ENCODE measurements at regions not wholly inside any gene's neighbourhood (a gene's known extent, or its start where the extent isn't known, plus 50 kb on each side); places are given as distances from the start of the nearest gene placed in this dataset.
"Not testable (repeated sequence)": the region's sequence is repeated elsewhere in the genome, so short reads cannot be mapped to it uniquely, and the experiment has no call there.

- no peaks in the 10 kb centered on the region for H3K27me3 ChIP-seq
- no peaks in the 10 kb centered on the region for H3K4me1 ChIP-seq
- DNase-seq: no peak
- no peak overlapping the region for H3K4me3 ChIP-seq (ENCODE audit: low read depth, low read length)
- H3K9me3 ChIP-seq: no peaks in the 10 kb centered on the region
- H3K36me3 ChIP-seq: no peaks in the 10 kb centered on the region
- TF ChIP-seq CTCF (IDR thresholded peaks at IDR 0.05; ENCODE audit: low read depth, low read length): no peak
These were observed 53.1 kb downstream of the GGTLC2 start for GRCh38 chr22:22697377-22698117.

GRCh38 chr22:22698263-22698750 lies 53.9 kb downstream of the GGTLC2 start:
- no peak for DNase-seq
- H3K27me3 ChIP-seq: no peaks in the 10 kb centered on the region
- H3K4me3 ChIP-seq (ENCODE audit: low read depth, low read length): no peak overlapping the region
- no peak for TF ChIP-seq CTCF (IDR thresholded peaks at IDR 0.05; ENCODE audit: low read depth, low read length)
- no peaks in the 10 kb centered on the region for H3K4me1 ChIP-seq
- H3K36me3 ChIP-seq: no peaks in the 10 kb centered on the region
- H3K9me3 ChIP-seq: no peaks in the 10 kb centered on the region

GRCh38 chr22:22700631-22701030 lies 56.2 kb downstream of the GGTLC2 start:
- no peak for DNase-seq
- no peak for TF ChIP-seq CTCF (IDR thresholded peaks at IDR 0.05; ENCODE audit: low read depth, low read length)
- no peaks in the 10 kb centered on the region for H3K9me3 ChIP-seq
- no peaks in the 10 kb centered on the region for H3K4me1 ChIP-seq
- H3K27me3 ChIP-seq: no peaks in the 10 kb centered on the region
- no peak overlapping the region for H3K4me3 ChIP-seq (ENCODE audit: low read depth, low read length)
- no peaks in the 10 kb centered on the region for H3K36me3 ChIP-seq

- H3K27me3 ChIP-seq, DNase-seq, H3K4me1 ChIP-seq: not testable (repeated sequence)
These were observed 57.1 kb downstream of the GGTLC2 start for GRCh38 chr22:22701557-22701956.

GRCh38 chr22:22702237-22703202 lies 58.1 kb downstream of the GGTLC2 start:
- DNase-seq: no peak
- Histone ChIP-seq H3K4me1 (no peaks in the 10 kb centered on the region), H3K36me3 (no peaks in the 10 kb centered on the region), H3K4me3 (ENCODE audit: low read depth, low read length) (no peak overlapping the region), H3K27me3 (no peaks in the 10 kb centered on the region), H3K9me3 (no peaks in the 10 kb centered on the region)
- peak; percentile 33 for TF ChIP-seq CTCF (IDR thresholded peaks at IDR 0.05; ENCODE audit: low read depth, low read length)

More at GRCh38 chr22:22701557-22701956, 57.1 kb downstream of the GGTLC2 start:
- not testable (repeated sequence) for H3K36me3 ChIP-seq; H3K9me3 ChIP-seq; H3K4me3 ChIP-seq (ENCODE audit: low read depth, low read length)

GRCh38 chr22:22703203-22703570 lies 58.8 kb downstream of the GGTLC2 start:
- no peaks in the 10 kb centered on the region for H3K9me3 ChIP-seq

More at GRCh38 chr22:22703203-22703570, 58.8 kb downstream of the GGTLC2 start:
- DNase-seq: no peak
- Histone ChIP-seq H3K4me1 (no peaks in the 10 kb centered on the region), H3K27me3 (no peaks in the 10 kb centered on the region), H3K4me3 (ENCODE audit: low read depth, low read length) (no peak overlapping the region), H3K36me3 (no peaks in the 10 kb centered on the region)
- no peak for TF ChIP-seq CTCF (IDR thresholded peaks at IDR 0.05; ENCODE audit: low read depth, low read length)
